C4-2B (cell line): ENCODE measurements at regions not wholly inside any gene's neighbourhood (a gene's known extent, or its start where the extent isn't known, plus 50 kb on each side); places are given as distances from the start of the nearest gene placed in this dataset.
"Not testable (repeated sequence)": the region's sequence is repeated elsewhere in the genome, so short reads cannot be mapped to it uniquely, and the experiment has no call there.

ENCODE experiments used
- CTCF ChIP-seq: fragments of 450-650 bp; conservative IDR thresholded peaks from 2 replicates; pipeline ENCODE4 v1.5.1; 2017; ENCODE audit warnings: mild to moderate bottlenecking
- ZFX ChIP-seq: fragments of 450-650 bp; IDR thresholded peaks from 2 replicates; pipeline ENCODE4 v1.6.1; 2017

DNA sequence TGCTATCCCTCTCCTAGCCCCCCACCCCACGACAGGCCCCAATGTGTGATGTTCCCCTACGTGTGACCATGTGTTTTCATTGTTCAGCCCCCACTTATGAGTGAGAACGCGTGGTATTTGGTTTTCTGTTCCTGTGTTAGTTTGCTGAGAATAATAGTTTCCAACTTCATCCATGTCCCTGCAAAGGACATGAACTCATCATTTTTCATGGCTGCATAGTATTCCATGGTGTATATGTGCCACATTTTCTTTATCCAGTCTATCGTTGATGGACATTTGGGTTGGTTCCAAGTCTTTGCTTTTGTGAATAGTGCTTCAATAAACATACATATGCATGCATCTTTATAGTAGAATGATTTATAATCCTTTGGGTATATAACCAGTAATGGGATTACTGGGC lies 241.9 kb downstream of the RPAP3 start:
- TF ChIP-seq CTCF, ZFX: not testable (repeated sequence)
